ENCODE measurements at regions not wholly inside any gene's neighbourhood (a gene's known extent, or its start where the extent isn't known, plus 50 kb on each side); places are given as distances from the start of the nearest gene placed in this dataset.

GRCh38 chr2:36271266-36271665 is 84.3 kb upstream of the CRIM1 start:
- no peak for DNase-seq (ENCODE audit: low read depth in 1 of 2, low spot score in 1 of 2)
- TF ChIP-seq CTCF (IDR thresholded peaks at IDR 0.05; ENCODE audit: low read depth, low read length): no peak
- Histone ChIP-seq H3K36me3 (no peaks in the 10 kb centered on the region), H3K27ac (no peak overlapping the region), H3K27me3 (no peaks in the 10 kb centered on the region), H3K4me3 (no peak overlapping the region), H3K4me1 (ENCODE audit: low read depth) (no peaks in the 10 kb centered on the region), H3K9me3 (ENCODE audit: low read depth) (no peaks in the 10 kb centered on the region)

DNA sequence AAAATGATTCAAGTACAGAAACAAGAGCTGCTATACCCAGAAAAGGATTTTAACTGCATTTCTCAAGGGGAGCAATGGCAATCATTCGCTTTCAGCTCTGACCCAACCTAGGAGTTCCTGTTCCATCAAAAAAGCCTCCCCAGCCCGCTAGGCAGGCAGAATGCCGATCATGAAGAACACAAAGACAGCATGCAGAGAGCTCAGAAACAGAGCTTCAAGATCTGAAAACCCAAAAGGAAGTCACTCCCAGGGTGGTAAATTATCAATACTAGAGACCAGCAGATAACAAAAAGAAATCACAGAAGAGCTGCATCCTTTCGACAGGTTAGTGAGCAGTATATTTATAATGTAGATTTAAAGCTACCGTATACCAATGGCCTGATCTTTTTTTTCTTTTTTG is 84.8 kb upstream of the CRIM1 start:
- no peak for TF ChIP-seq CTCF (IDR thresholded peaks at IDR 0.05; ENCODE audit: low read depth, low read length)
- no peaks in the 10 kb centered on the region for H3K9me3 ChIP-seq (ENCODE audit: low read depth)
- no peak overlapping the region for H3K4me3 ChIP-seq
- H3K36me3 ChIP-seq: no peaks in the 10 kb centered on the region
- DNase-seq (ENCODE audit: low read depth in 1 of 2, low spot score in 1 of 2): no peak
- H3K27me3 ChIP-seq: no peaks in the 10 kb centered on the region
- no peak overlapping the region for H3K27ac ChIP-seq
- no peaks in the 10 kb centered on the region for H3K4me1 ChIP-seq (ENCODE audit: low read depth)

DNA sequence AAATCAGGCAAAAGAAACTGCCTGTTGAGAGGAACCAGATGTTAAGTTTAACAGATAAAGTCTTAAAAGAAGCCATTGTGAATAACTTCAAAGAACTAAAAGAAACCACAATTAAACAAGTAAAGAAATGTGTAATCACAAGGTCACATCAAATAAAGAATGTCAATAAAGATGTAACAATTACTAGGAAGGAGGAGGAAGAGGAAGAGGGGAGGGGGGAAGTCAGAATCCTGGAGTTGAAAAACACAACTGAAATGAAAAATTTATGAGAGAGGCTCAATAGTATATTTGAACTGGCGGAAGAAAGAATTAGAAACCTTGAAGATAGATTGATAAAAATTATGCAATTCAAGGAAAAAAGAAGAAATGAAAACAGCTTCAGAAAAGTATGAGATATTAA is 88.4 kb upstream of the CRIM1 start:
- TF ChIP-seq CTCF (IDR thresholded peaks at IDR 0.05; ENCODE audit: low read depth, low read length): no peak

DNA sequence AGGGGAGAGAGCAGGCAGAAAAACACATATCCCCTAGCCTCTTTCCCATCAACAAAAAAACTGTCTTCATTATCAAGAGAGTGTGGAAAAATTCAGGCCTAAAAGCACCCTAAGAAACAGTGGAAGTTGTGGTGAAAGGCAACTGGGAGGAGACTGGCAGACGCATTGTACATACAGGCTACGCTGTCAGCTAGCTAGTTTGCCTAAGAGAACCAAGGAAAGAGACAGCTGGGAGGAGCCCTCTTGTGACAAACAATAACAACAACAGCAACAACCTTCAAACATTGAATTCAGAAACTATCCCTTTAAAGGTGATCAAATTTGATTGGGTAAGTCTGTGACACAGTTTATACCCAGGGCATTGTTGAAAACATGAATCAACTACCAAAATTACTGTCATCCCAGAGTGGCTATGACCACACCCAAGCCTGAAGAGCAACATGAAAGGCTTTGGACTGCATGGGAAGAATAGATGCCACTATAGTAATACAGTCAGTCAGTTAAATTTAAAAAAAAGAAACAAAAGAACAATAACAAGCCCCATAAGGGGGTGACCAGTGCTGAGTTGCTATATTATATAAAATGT is 88.9 kb upstream of the CRIM1 start:
- Histone ChIP-seq H3K9me3 (ENCODE audit: low read depth) (no peaks in the 10 kb centered on the region), H3K27me3 (no peaks in the 10 kb centered on the region), H3K4me3 (no peak overlapping the region), H3K36me3 (no peaks in the 10 kb centered on the region), H3K27ac (no peak overlapping the region), H3K4me1 (ENCODE audit: low read depth) (no peaks in the 10 kb centered on the region)
- DNase-seq (ENCODE audit: low read depth in 1 of 2, low spot score in 1 of 2): no peak
- TF ChIP-seq CTCF (IDR thresholded peaks at IDR 0.05; ENCODE audit: low read depth, low read length): no peak

More for the DNA sequence above, 88.4 kb upstream of the CRIM1 start:
- Histone ChIP-seq H3K36me3 (no peaks in the 10 kb centered on the region), H3K27ac (no peak overlapping the region), H3K4me3 (no peak overlapping the region), H3K4me1 (ENCODE audit: low read depth) (no peaks in the 10 kb centered on the region), H3K27me3 (no peaks in the 10 kb centered on the region), H3K9me3 (ENCODE audit: low read depth) (no peaks in the 10 kb centered on the region)
- no peak for DNase-seq (ENCODE audit: low read depth in 1 of 2, low spot score in 1 of 2)

DNA sequence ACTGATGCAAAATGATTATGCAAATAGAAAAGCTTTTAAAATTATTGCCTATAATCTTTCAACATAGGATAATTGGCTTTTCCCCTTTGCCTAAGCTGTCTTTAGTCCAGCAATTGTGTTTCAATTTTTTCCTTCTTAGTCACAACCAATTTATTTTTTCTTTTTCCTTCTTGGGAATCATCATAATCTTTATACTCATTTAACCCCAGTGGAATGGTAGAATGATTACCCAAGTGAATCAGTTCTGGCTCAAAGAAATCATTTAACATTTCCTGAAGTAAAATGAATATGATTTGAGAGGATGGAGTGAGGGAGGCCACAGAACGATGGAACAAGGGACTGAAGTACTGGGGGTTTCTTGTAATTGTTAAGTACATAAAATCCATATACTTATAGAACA is 93.0 kb upstream of the CRIM1 start:
- no peaks in the 10 kb centered on the region for H3K27me3 ChIP-seq
- no peak for TF ChIP-seq CTCF (IDR thresholded peaks at IDR 0.05; ENCODE audit: low read depth, low read length)
- no peak for DNase-seq (ENCODE audit: low read depth in 1 of 2, low spot score in 1 of 2)
- H3K4me1 ChIP-seq (ENCODE audit: low read depth): no peaks in the 10 kb centered on the region
- no peak overlapping the region for H3K27ac ChIP-seq
- no peaks in the 10 kb centered on the region for H3K9me3 ChIP-seq (ENCODE audit: low read depth)
- H3K4me3 ChIP-seq: no peak overlapping the region
- no peaks in the 10 kb centered on the region for H3K36me3 ChIP-seq

DNA sequence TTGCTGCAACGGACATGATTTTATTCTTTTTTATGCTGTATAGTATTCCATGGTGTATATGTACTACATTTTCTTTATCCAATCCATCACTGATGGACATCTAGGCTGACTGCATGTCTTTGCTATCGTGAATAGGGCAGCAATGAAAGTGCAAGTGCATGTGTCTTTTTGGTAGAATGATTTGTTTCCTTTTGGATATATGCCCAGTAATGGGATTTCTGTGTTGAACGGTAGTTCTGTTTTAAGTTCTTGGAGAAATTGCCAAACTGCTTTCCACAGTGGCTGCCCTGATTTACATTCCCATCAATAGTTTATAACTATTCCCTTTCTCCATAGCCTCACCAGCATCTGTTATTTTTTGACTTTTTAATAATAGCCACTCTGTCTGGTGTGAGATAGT is 99.7 kb upstream of the CRIM1 start:
- no peak for DNase-seq (ENCODE audit: low read depth in 1 of 2, low spot score in 1 of 2)
- Histone ChIP-seq H3K36me3 (no peaks in the 10 kb centered on the region), H3K27ac (no peak overlapping the region), H3K9me3 (ENCODE audit: low read depth) (no peaks in the 10 kb centered on the region), H3K27me3 (no peaks in the 10 kb centered on the region), H3K4me1 (ENCODE audit: low read depth) (no peaks in the 10 kb centered on the region), H3K4me3 (no peak overlapping the region)
- no peak for TF ChIP-seq CTCF (IDR thresholded peaks at IDR 0.05; ENCODE audit: low read depth, low read length)
